HG02642 (cell line): ENCODE measurements at regions not wholly inside any gene's neighbourhood (a gene's known extent, or its start where the extent isn't known, plus 50 kb on each side); places are given as distances from the start of the nearest gene placed in this dataset.
"Not testable (repeated sequence)": the region's sequence is repeated elsewhere in the genome, so short reads cannot be mapped to it uniquely, and the experiment has no call there.

Experiments
- ATAC-seq: cut with Tn5 transposase; IDR thresholded peaks from one replicate; pipeline ENCODE4 v1.9.1; 2021; ENCODE audit warnings: mild to moderate bottlenecking; ENCODE audit not compliant: unreplicated experiment, poor library complexity

- ATAC-seq = no peak
These were observed 197.4 kb upstream of the SPHKAP start for GRCh38 chr2:228378696-228379425.

GRCh38 chr2:228378233-228378632, 196.7 kb upstream of the SPHKAP start:
- no peak for ATAC-seq

GRCh38 chr2:228377533-228377932, 196.0 kb upstream of the SPHKAP start:
- no peak for ATAC-seq

DNA sequence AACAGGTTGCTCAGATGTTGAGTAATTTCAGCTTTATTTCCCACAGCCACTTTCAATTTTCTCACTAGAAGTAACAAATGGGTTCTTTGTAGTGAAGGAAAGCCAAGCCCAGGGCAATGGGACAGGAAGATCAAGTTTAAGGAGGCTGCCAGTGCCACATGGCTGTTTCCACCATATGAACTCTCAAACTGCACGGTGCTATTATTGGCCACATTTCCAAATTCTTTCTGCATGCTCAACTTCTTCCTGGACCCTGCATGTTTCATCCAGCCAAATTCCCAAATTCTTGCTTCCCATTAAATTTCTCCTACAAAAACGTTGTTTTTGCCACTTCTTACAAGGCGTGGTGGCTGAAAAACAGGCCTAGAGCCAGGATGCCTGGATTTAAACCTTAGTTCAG, 193.3 kb upstream of the SPHKAP start:
- no peak for ATAC-seq

DNA sequence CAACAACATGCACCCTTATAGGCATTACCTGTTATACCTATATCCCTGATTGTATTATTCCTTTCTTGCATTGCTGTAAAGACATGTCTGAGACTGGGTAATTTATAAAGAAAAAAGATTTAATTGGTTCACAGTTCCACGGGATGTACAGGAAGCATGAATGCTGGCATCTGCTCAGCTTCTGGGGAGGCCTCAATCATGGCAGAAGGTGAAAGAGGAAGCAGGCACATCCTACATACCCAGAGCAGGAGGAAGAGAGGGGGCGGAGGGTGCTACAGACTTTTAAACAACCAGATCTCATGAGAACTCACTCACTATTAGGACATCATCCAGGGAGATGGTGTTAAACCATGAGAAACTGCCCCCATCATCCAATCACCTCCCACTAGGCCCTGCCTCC, 191.7 kb upstream of the SPHKAP start:
- no peak for ATAC-seq

- ATAC-seq = no peak
These were observed 190.7 kb upstream of the SPHKAP start for GRCh38 chr2:228372212-228372611.

DNA sequence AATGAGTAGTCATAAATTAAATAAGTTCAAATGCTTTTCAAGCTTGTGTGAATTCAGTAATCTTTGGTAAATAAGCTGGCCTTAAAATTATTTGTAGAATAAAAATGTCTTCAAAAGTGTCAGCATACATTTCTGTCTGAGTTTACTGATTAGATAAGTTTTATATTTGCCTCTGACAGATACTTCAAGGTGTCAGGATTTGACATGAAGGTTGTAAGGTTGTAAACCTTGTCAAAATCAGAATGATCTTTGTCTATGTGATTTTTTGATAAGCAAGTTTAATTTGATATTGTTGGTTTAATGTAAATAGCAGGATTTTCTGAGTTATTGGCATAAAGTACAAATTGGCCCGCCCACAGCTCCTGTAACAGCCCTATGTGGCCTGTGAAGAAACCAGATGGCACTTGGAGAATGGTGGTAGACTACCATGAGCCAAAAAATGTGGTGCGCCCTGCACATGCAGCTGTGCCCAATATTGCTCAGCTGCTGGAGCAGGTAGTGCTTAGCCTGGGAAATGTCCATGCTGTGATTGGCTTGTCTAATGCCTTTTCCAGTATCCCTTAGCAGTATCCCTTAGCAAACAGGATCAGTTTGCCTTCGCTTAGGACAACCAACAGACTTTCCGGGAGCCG, 188.0 kb upstream of the SPHKAP start:
- no peak for ATAC-seq

GRCh38 chr2:228367356-228367755, 185.9 kb upstream of the SPHKAP start:
- ATAC-seq = no peak

DNA sequence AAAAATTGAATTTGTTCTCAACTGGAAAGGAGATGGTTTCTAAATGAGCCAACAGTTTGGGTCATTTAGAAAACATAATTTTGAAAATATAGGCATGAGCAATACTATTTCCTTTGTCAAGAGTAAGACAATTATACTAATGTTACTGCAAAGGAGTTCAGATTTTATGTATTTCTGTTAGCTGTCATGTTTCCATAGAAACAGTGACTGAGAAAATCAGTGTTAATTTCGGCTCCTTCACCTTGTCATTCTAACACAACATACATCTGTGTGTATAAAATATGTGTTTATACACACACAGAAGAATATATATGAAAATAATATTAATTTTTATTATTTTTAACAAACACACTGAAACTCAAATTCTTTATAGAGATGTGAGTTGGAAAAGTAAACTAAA, 178.0 kb upstream of the SPHKAP start:
- no peak for ATAC-seq

- no peak for ATAC-seq
These were observed 174.4 kb upstream of the SPHKAP start for GRCh38 chr2:228355897-228356296.

GRCh38 chr2:228352980-228353379, 171.5 kb upstream of the SPHKAP start:
- not testable (repeated sequence) for ATAC-seq

DNA sequence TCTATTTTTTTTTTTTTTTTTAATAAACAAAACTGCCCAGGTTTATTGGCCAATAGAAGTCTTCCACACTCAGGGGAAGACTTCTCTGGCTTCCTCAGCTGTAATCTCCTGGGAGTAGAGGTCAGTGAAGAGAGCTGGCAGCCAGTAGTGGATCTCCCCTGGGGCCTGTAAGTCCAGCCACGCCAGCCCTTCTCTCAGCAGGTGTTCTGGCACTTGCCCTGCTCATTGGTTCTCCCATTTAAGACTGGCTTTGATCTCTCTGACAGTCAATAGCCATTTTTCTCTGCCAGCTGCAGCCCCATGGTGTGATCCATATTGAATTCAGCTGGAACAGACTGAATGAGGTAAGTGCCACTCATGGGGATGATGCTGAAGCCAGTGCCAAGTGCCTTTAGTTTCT, 170.6 kb upstream of the SPHKAP start:
- no peak for ATAC-seq

- no peak for ATAC-seq
These were observed 167.1 kb upstream of the SPHKAP start for GRCh38 chr2:228348516-228349064.

GRCh38 chr2:228344531-228344930, 163.0 kb upstream of the SPHKAP start:
- no peak for ATAC-seq

GRCh38 chr2:228339525-228339924, 158.0 kb upstream of the SPHKAP start:
- ATAC-seq = no peak

GRCh38 chr2:228334180-228334579, 152.7 kb upstream of the SPHKAP start:
- ATAC-seq = no peak

DNA sequence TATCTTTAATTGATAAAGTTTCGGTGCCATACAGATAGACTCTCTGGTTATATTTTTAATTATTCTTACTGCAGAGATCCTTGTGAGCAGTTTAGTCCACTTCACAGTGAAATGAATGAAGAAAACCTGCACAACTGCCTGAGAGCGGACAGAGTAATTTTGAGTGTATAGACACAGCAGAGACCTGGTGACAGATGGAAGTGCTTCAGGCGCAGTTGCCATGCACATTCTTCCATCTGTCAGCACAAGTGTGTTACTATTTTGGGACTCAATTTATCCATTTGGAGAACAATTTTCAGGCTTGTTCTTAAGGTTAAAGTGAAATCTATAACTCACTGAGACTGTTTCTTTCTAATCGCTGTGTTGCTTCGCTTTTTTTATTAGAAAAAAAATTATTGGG, 147.8 kb upstream of the SPHKAP start:
- no peak for ATAC-seq

- no peak for ATAC-seq
These were observed 139.5 kb upstream of the SPHKAP start for GRCh38 chr2:228321015-228321414.

DNA sequence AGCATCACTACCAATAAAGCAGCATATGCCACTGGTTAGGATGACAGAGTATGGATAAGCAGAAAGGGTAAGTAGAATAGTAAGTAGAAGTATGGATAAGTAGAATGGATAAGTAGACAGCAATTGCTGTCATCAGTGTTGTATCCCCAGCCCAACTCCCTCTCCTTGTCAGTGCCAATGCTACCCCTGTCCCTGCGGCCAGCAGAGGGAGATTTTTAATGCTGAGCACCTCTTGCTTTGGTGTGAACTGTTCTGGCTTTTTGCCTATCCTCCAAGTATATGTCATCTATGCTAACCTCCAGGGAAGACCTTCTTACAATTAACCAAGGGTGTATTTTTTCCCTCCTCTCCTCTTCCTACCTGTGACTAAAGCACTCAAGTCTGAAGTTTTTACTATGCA, 136.7 kb upstream of the SPHKAP start:
- ATAC-seq = no peak

GRCh38 chr2:228312172-228312571, 130.7 kb upstream of the SPHKAP start:
- no peak for ATAC-seq

DNA sequence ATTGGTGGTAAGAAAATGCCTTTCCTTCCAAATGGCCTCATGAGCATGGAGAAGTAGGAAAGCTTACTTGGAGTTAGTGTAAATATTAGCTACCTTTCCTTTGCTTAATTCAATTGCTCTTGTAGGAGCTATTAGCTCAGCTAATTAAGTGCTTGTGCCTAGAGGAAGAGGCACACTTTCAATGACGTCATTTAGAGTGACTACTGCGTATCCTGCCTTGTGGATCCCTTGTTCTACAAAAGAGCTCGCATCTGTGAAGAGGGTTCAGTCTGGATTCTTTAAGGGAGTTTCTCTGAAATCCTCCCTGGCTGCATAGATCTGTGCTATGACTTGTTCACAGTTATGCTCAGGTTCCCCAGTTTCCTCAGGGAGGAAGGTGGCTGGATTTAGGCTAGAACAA, 122.5 kb upstream of the SPHKAP start:
- no peak for ATAC-seq
